HepG2 (cell line): ENCODE measurements at regions not wholly inside any gene's neighbourhood (a gene's known extent, or its start where the extent isn't known, plus 50 kb on each side); places are given as distances from the start of the nearest gene placed in this dataset.

Experiments used
- ATAC-seq: fragments of 200-7000 bp; cut with Tn5 transposase; 3 replicates; pipeline ENCODE4 v1.9.1; 2020; ENCODE audit warnings: mild to moderate bottlenecking, moderate library complexity
- BruUV-seq: library from RNA; stranded (reverse); fragments of 400-500 nt; replicated peaks from 2 replicates; lab custom pipeline; 2021; lab: Mats Ljungman, UMichigan
- CTCF ChIA-PET: fragments of 300-600 bp; formaldehyde crosslinking; extraction: SDS; loops from one replicate; lab custom pipeline; 2021; ENCODE audit warnings: low total read pairs, inconsistent platforms, low intra/inter-chr PET ratio; lab: Yijun Ruan, JAX
- POLR2A ChIA-PET: fragments of 350-600 bp; sonication (Branson Sonifier 250); formaldehyde crosslinking; loops from one replicate; lab custom pipeline; 2020; ENCODE audit warnings: antibody characterized with exemption, inconsistent platforms; lab: Yijun Ruan, JAX
- DNase-seq: peaks from one replicate; pipeline ENCODE4 v3.0.0-alpha.2; 2015; ENCODE audit warnings: low spot score
- FAIRE-seq: peaks from 3 replicates; lab custom pipeline; 2011; peaks lifted over from hg19 to GRCh38; lab: Jason Lieb, UNC
- H2AFZ ChIP-seq: one replicate; pipeline ENCODE4 v1.6.1; 2011; ENCODE audit warnings: low read length, inconsistent platforms
- H3K27ac ChIP-seq: fragments of 300-600 bp; 3 replicates; pipeline ENCODE4 v1.8.0; 2011; ENCODE audit warnings: mixed run types, mild to moderate bottlenecking, mixed read lengths, low read length, inconsistent platforms; ENCODE audit not compliant: insufficient read depth; ENCODE audit errors: extremely low read length
- H3K27me3 ChIP-seq, 2 experiments: fragments of 200-600 bp in 1 of 2; 2 replicates in 1 of 2; 3 replicates in 1 of 2; pipeline versions ENCODE4 v1.6.0 to v1.8.0; 2011; ENCODE audit warnings: low read length in 2 of 2, mild to moderate bottlenecking in 2 of 2, moderate library complexity in 2 of 2, inconsistent platforms in 1 of 2; ENCODE audit not compliant: insufficient read depth in 2 of 2, control insufficient read depth in 1 of 2
- H3K36me3 ChIP-seq, 2 experiments: fragments of 200-600 bp in 1 of 2; replicated peaks in 1 of 2; 2 replicates in 1 of 2; 3 replicates in 1 of 2; pipeline versions ENCODE4 v1.5.1 to v1.8.0; 2011; ENCODE audit warnings: low read length in 2 of 2, inconsistent platforms in 1 of 2; ENCODE audit not compliant: insufficient read depth in 2 of 2, control insufficient read depth in 1 of 2
- H3K4me1 ChIP-seq: 2 replicates; pipeline ENCODE4 v1.5.1; 2012; ENCODE audit warnings: low read length, inconsistent platforms; ENCODE audit not compliant: insufficient read depth
- H3K4me2 ChIP-seq: 2 replicates; pipeline ENCODE4 v1.6.0; 2011; ENCODE audit warnings: low read depth, low read length, inconsistent platforms
- H3K4me3 ChIP-seq, 3 experiments: fragments of 200-600 bp in 1 of 3; sonication (generic), shearing (Covaris generic) in 1 of 3; replicated peaks in 1 of 3; 2 replicates each; pipeline ENCODE4 v1.5.1; 2011 to 2016; ENCODE audit warnings: low read length in 3 of 3, inconsistent platforms in 2 of 3, low read depth in 2 of 3, mild to moderate bottlenecking in 2 of 3, control low read depth in 1 of 3, mixed read lengths in 1 of 3; ENCODE audit not compliant: insufficient read depth in 1 of 3
- H3K79me2 ChIP-seq: one replicate; pipeline ENCODE4 v1.6.1; 2011; ENCODE audit warnings: low read length, inconsistent platforms; ENCODE audit not compliant: insufficient read depth
- H3K9ac ChIP-seq: 2 replicates; pipeline ENCODE4 v1.6.0; 2011; ENCODE audit warnings: mild to moderate bottlenecking, low read depth, low read length, inconsistent platforms; ENCODE audit not compliant: insufficient read depth
- H3K9me3 ChIP-seq: 2 replicates; pipeline ENCODE4 v1.5.1; 2012; ENCODE audit warnings: mild to moderate bottlenecking, low read length
- H4K20me1 ChIP-seq: 2 replicates; pipeline ENCODE4 v1.6.0; 2011; ENCODE audit warnings: inconsistent platforms, mild to moderate bottlenecking, low read length, moderate library complexity; ENCODE audit not compliant: insufficient read depth
- GZF1 ChIP-seq: sonication (generic); formaldehyde crosslinking; IDR thresholded peaks from 2 replicates; pipeline ENCODE4 v1.5.1; 2020; ENCODE audit warnings: mild to moderate bottlenecking, missing genetic modification reagents
- HNF1A ChIP-seq, 2 experiments: sonication (generic) in 1 of 2; formaldehyde crosslinking in 1 of 2; IDR thresholded peaks; 2 replicates each; pipeline versions ENCODE4 v1.4.0 to v1.6.1; 2016 to 2020; ENCODE audit warnings: borderline replicate concordance in 1 of 2, low read depth in 1 of 2, mild to moderate bottlenecking in 1 of 2, missing genetic modification reagents in 1 of 2
- HNRNPLL ChIP-seq: fragments of 200-400 bp; formaldehyde crosslinking; IDR thresholded peaks from 2 replicates; pipeline ENCODE4 v1.6.1; 2017; ENCODE audit warnings: mild to moderate bottlenecking, low read depth, low read length; ENCODE audit not compliant: poor library complexity, severe bottlenecking
- KDM5B ChIP-seq: sonication (generic); formaldehyde crosslinking; IDR thresholded peaks from 2 replicates; pipeline ENCODE4 v1.4.0; 2020; ENCODE audit warnings: missing genetic modification reagents, mild to moderate bottlenecking, borderline replicate concordance
- SRF ChIP-seq: IDR thresholded peaks from 2 replicates; pipeline ENCODE4 v1.6.1; 2011; ENCODE audit warnings: mild to moderate bottlenecking, low read depth, low read length, moderate library complexity
- ZBTB44 ChIP-seq: sonication (generic); formaldehyde crosslinking; IDR thresholded peaks from 2 replicates; pipeline ENCODE4 v1.4.0; 2020; ENCODE audit warnings: missing genetic modification reagents
- ZNF577 ChIP-seq: sonication (generic); formaldehyde crosslinking; IDR thresholded peaks from 2 replicates; pipeline ENCODE4 v1.4.0; 2020; ENCODE audit warnings: mild to moderate bottlenecking, low read depth, missing genetic modification reagents, borderline replicate concordance
- ZNF597 ChIP-seq: sonication (generic); formaldehyde crosslinking; IDR thresholded peaks from 2 replicates; pipeline ENCODE4 v1.5.0; 2020; ENCODE audit warnings: missing genetic modification reagents
- WGBS: methylation state at CpG from one replicate; pipeline ENCODE4 v1.1.6; 2017; ENCODE audit warnings: low lambda C conversion rate; 5-methylcytosine and 5-hydroxymethylcytosine counted together
- in situ Hi-C: cut with HindIII; loops from 2 replicates; pipeline ENCODE4 v1.10.0; 2017; ENCODE audit warnings: low pct_unique_long_range_greater_than_20kb; ENCODE audit not compliant: extremely low pct_ligation_motif_present
- intact Hi-C: fragments of 100-400 bp; cut with micrococcal nuclease; formaldehyde crosslinking; loops from one replicate; pipeline ENCODE4 v1.10.0; 2022; ENCODE audit not compliant: unreplicated experiment

GRCh38 chr10:121284936-121285335 lies 313.3 kb downstream of the FGFR2 start:
- no peaks in the 10 kb centered on the region for H3K9me3 ChIP-seq
- POLR2A ChIA-PET = no interaction called here
- H3K27ac ChIP-seq = no peak overlapping the region
- in situ Hi-C loops = no loop called here
- CTCF ChIA-PET = no interaction called here
- H4K20me1 ChIP-seq = no peaks in the 10 kb centered on the region
- peaks cover 0 to 12% of the 10 kb centered on the region in 2 experiments; a peak in 2 of 5 replicates for H3K27me3 ChIP-seq
- FAIRE-seq (no peak), ATAC-seq (no peak), DNase-seq (no peak)
- H3K9ac ChIP-seq = no peak overlapping the region
- intact Hi-C loops = no loop called here
- no peak overlapping the region for H3K4me3 ChIP-seq
- 18% methylated on average over 4 of the region's 4 CpGs for WGBS
- no peaks in the 10 kb centered on the region for H3K36me3 ChIP-seq
- H3K79me2 ChIP-seq = no peaks in the 10 kb centered on the region
- H3K4me1 ChIP-seq = no peaks in the 10 kb centered on the region
- BruUV-seq = no TSS peak
- no peak for TF ChIP-seq HNF1A (IDR thresholded peaks at IDR 0.05; ENCODE audit: low read depth)
- no peak for TF ChIP-seq HNF1A (CRISPR knock-in tag; IDR thresholded peaks at IDR 0.05; ENCODE audit: borderline replicate concordance)
- no peak for TF ChIP-seq GZF1 (CRISPR knock-in tag)
- no peak for TF ChIP-seq SRF
- no peak for TF ChIP-seq ZNF577 (CRISPR knock-in tag)
- no peak for TF ChIP-seq ZNF597 (CRISPR knock-in tag)
- TF ChIP-seq KDM5B (CRISPR knock-in tag) = no peak
- no peak for TF ChIP-seq HNRNPLL
- TF ChIP-seq ZBTB44 (CRISPR knock-in tag) = no peak
- H3K4me2 ChIP-seq = no peak overlapping the region
- no peak overlapping the region for H2AFZ ChIP-seq
